ENCODE measurements at regions not wholly inside any gene's neighbourhood (a gene's known extent, or its start where the extent isn't known, plus 50 kb on each side); places are given as distances from the start of the nearest gene placed in this dataset.

- H3K4me1 ChIP-seq (ENCODE audit: control insufficient read depth, insufficient read depth, low read length): no peaks in the 10 kb centered on the region
- H3K4me3 ChIP-seq: no peak overlapping the region
- no peaks in the 10 kb centered on the region for H4K20me1 ChIP-seq (ENCODE audit: control insufficient read depth, insufficient read depth)
- in situ Hi-C loops (cut with MboI) (no loop called here), intact Hi-C loops (cut with micrococcal nuclease; ENCODE audit: unreplicated experiment) (no loop called here)
- no peak for DNase-seq (ENCODE audit: low read depth, low spot score)
- H3K9me3 ChIP-seq (replicated peaks; ENCODE audit: control insufficient read depth, insufficient read depth, low read length): no peaks in the 10 kb centered on the region
- ChIA-PET CTCF (no interaction called here), SMC1A (ENCODE audit: uncharacterized antibody, unreplicated experiment) (no interaction called here), POLR2A (no interaction called here), RAD21 (ENCODE audit: unreplicated experiment) (no interaction called here)
- H3K4me2 ChIP-seq (ENCODE audit: control insufficient read depth, insufficient read depth): no peak overlapping the region
- no peaks in the 10 kb centered on the region for H3K27me3 ChIP-seq (replicated peaks in 1 of 2; ENCODE audit: control insufficient read depth in 2 of 2, insufficient read depth in 2 of 2, low read length in 1 of 2)
- no TSS peak for BruUV-seq (replicated peaks)
- no peaks in the 10 kb centered on the region for H3K36me3 ChIP-seq (ENCODE audit: control insufficient read depth in 2 of 2, insufficient read depth in 2 of 2, low read length in 1 of 2)
- no peak for ATAC-seq
- 18% methylated on average over 3 of the region's 3 CpGs for WGBS (ENCODE audit: insufficient coverage, insufficient replicate concordance, low lambda C conversion rate, missing lambda C conversion rate)
- H3K27ac ChIP-seq (ENCODE audit: control insufficient read depth, insufficient read depth): no peak overlapping the region
- no peaks in the 10 kb centered on the region for H3K79me2 ChIP-seq (ENCODE audit: control insufficient read depth, insufficient read depth, low read length)
- H2AFZ ChIP-seq (ENCODE audit: control insufficient read depth, low read depth, low read length): no peak overlapping the region
- TF ChIP-seq ASH2L (IDR thresholded peaks at IDR 0.05; ENCODE audit: borderline replicate concordance, low read depth): no peak
- no peak for TF ChIP-seq IRF4 (IDR thresholded peaks at IDR 0.05; ENCODE audit: low read depth, low read length)
- TF ChIP-seq NFYA (IDR thresholded peaks at IDR 0.05; ENCODE audit: borderline replicate concordance, low read depth, low read length): no peak
- no peak for TF ChIP-seq CEBPB (IDR thresholded peaks at IDR 0.05; ENCODE audit: borderline replicate concordance in 1 of 2, low read depth in 2 of 2, low read length in 2 of 2)
- no peak for TF ChIP-seq RAD51 (IDR thresholded peaks at IDR 0.05)
- no peak for TF ChIP-seq NR2F1 (conservative IDR thresholded peaks at IDR 0.05)
- TF ChIP-seq CBFB (IDR thresholded peaks at IDR 0.05; ENCODE audit: low read depth): no peak
- TF ChIP-seq JUNB (IDR thresholded peaks at IDR 0.05): no peak
- TF ChIP-seq GABPA (IDR thresholded peaks at IDR 0.05; ENCODE audit: low read depth): no peak
- no peak for TF ChIP-seq SMAD1 (IDR thresholded peaks at IDR 0.05; ENCODE audit: low read depth, partially characterized antibody)
- no peak for TF ChIP-seq MYC (IDR thresholded peaks at IDR 0.05; ENCODE audit: insufficient read depth, insufficient read length, insufficient replicate concordance, low read length, severe bottlenecking)
- TF ChIP-seq YY1 (IDR thresholded peaks at IDR 0.05; ENCODE audit: low read depth, low read length): no peak
- TF ChIP-seq, protein P1, sequence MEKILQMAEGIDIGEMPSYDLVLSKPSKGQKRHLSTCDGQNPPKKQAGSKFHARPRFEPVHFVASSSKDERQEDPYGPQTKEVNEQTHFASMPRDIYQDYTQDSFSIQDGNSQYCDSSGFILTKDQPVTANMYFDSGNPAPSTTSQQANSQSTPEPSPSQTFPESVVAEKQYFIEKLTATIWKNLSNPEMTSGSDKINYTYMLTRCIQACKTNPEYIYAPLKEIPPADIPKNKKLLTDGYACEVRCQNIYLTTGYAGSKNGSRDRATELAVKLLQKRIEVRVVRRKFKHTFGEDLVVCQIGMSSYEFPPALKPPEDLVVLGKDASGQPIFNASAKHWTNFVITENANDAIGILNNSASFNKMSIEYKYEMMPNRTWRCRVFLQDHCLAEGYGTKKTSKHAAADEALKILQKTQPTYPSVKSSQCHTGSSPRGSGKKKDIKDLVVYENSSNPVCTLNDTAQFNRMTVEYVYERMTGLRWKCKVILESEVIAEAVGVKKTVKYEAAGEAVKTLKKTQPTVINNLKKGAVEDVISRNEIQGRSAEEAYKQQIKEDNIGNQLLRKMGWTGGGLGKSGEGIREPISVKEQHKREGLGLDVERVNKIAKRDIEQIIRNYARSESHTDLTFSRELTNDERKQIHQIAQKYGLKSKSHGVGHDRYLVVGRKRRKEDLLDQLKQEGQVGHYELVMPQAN (conservative IDR thresholded peaks at IDR 0.05): no peak
- no peak for TF ChIP-seq BACH1 (IDR thresholded peaks at IDR 0.05; ENCODE audit: borderline replicate concordance)
- TF ChIP-seq EED (IDR thresholded peaks at IDR 0.05; ENCODE audit: low read depth): no peak
- no peak for TF ChIP-seq SKIL (IDR thresholded peaks at IDR 0.05; ENCODE audit: low read depth, poor library complexity, severe bottlenecking)
- no peak for TF ChIP-seq SUZ12 (IDR thresholded peaks at IDR 0.05; ENCODE audit: unreplicated experiment)
- TF ChIP-seq KLF5 (IDR thresholded peaks at IDR 0.05; ENCODE audit: partially characterized antibody): no peak
- no peak for FAIRE-seq
- no peak overlapping the region for H3K9ac ChIP-seq (ENCODE audit: control insufficient read depth, insufficient read depth, low read length)
Observed at GRCh38 chr10:21164687-21165086, 267.6 kb upstream of the NEBL start.
